Tibial artery (tissue), 4 donors: ENCODE measurements at regions not wholly inside any gene's neighbourhood (a gene's known extent, or its start where the extent isn't known, plus 50 kb on each side); places are given as distances from the start of the nearest gene placed in this dataset.

Experiments
- DNase-seq, 2 donors: peaks; one replicate each; pipeline ENCODE4 v3.0.0-alpha.2; 2019
- H3K27ac ChIP-seq, 2 donors: fragments of 200-600 bp; sonication (generic) in 1 of 2; 1 replicate in 1 of 2; 2 replicates in 1 of 2; pipeline ENCODE4 v1.5.1; 2018 to 2019; ENCODE audit warnings: mild to moderate bottlenecking in 1 of 2
- H3K27me3 ChIP-seq, 2 donors: fragments of 200-600 bp; sonication (generic) in 1 of 2; one replicate each; pipeline versions ENCODE4 v1.5.1 to v1.6.0; 2016 to 2019
- H3K36me3 ChIP-seq, 3 donors: fragments of 200-600 bp; sonication (generic) in 2 of 3; one replicate each; pipeline ENCODE4 v1.5.1; 2016 to 2019; ENCODE audit warnings: mild to moderate bottlenecking in 2 of 3
- H3K4me1 ChIP-seq, 4 donors: fragments of 200-600 bp; sonication (generic) in 2 of 4; 1 replicate in 3 of 4; 2 replicates in 1 of 4; pipeline ENCODE4 v1.5.1; 2016 to 2019
- H3K4me3 ChIP-seq, 2 donors: fragments of 200-600 bp; sonication (generic) in 1 of 2; 1 replicate in 1 of 2; 2 replicates in 1 of 2; pipeline ENCODE4 v1.5.1; 2018 to 2019; ENCODE audit warnings: mild to moderate bottlenecking in 2 of 2
- H3K9me3 ChIP-seq, 3 donors: fragments of 200-600 bp; sonication (generic) in 1 of 3; one replicate each; pipeline ENCODE4 v1.5.1; 2016 to 2019
- intact Hi-C: fragments of 100-400 bp; cut with DNase I; formaldehyde crosslinking; loops from one replicate; pipeline ENCODE4 v1.15.0; 2023; ENCODE audit warnings: low total_unique reads
- TF ChIP-seq, protein P1 (sequence below), 2 experiments: fragments of 200-600 bp in 1 of 2; fragments of 450-650 bp in 1 of 2; IDR thresholded peaks; one replicate each; pipeline ENCODE4 v1.5.1; 2017 to 2019; ENCODE audit warnings: antibody characterized with exemption in 2 of 2, mild to moderate bottlenecking in 1 of 2, moderate library complexity in 1 of 2

DNA sequence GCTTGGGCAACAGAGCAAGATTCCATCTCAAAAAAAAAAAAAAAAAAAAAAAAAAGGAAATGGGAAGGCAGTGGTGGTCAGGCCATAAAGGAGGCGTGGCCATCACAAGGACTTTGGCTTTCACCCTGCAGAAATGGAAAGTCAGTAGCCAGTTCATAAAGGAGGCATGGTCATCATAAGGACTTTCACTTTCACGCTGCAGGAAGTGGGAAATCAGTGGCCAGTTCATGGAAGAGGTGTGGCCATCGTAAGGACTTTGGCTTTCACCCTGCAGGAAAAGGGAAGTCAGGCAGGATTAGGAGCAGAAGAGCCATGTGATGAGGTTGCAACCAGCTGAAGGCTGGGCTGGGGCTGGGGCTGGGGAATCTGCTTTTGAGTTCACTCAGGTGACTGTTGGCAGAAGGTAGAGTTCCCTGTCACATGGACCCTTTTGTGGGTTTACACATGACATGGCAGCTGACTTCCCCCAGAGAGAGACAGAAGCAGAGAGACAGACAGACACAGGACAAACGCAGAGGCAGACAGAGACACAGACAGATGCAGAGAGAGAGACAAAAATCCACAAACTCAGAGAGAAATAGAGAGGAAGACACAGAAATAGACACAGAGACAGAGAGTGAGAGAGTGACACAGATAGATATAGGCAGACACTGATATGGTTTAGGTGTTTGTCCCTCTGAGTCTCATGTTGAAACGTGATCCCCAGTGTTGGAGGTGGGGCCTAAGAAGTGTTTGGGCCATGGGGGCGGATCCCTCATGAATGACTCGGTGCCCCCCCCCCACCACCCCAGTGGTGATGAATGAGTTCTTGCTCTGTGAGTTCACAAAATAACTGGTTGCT is 263.9 kb upstream of the KAZN start:
- no peak for DNase-seq
- Histone ChIP-seq H3K27ac (no peak overlapping the region), H3K9me3 (no peaks in the 10 kb centered on the region), H3K27me3 (no peaks in the 10 kb centered on the region), H3K36me3 (no peaks in the 10 kb centered on the region), H3K4me1 (no peaks in the 10 kb centered on the region), H3K4me3 (no peak overlapping the region)
- intact Hi-C loops: no loop called here
- TF ChIP-seq, protein P1, sequence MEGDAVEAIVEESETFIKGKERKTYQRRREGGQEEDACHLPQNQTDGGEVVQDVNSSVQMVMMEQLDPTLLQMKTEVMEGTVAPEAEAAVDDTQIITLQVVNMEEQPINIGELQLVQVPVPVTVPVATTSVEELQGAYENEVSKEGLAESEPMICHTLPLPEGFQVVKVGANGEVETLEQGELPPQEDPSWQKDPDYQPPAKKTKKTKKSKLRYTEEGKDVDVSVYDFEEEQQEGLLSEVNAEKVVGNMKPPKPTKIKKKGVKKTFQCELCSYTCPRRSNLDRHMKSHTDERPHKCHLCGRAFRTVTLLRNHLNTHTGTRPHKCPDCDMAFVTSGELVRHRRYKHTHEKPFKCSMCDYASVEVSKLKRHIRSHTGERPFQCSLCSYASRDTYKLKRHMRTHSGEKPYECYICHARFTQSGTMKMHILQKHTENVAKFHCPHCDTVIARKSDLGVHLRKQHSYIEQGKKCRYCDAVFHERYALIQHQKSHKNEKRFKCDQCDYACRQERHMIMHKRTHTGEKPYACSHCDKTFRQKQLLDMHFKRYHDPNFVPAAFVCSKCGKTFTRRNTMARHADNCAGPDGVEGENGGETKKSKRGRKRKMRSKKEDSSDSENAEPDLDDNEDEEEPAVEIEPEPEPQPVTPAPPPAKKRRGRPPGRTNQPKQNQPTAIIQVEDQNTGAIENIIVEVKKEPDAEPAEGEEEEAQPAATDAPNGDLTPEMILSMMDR (IDR thresholded peaks at IDR 0.05): no peak

DNA sequence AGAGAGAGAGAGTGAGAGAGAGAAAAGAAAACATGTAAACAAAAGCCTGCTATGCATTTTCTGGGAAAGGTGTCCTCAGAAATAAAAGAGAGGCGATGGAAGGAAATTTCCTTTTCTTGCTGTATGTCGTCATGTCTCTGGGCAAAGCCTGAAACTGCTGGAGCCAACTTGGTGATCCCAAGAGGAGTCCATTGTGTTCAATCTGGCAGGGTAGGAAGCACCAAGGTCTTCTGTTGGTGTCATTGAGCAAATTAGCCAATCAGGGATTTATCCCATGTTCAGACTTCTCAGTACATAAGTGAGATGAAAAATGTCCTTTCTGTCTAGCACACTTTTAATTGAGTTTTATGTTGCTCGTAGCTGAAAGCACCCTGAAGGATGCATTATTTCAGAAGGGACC is 260.0 kb upstream of the KAZN start:
- H3K9me3 ChIP-seq: no peaks in the 10 kb centered on the region
- DNase-seq: no peak
- intact Hi-C loops: no loop called here
- H3K27ac ChIP-seq: no peak overlapping the region
- H3K27me3 ChIP-seq: no peaks in the 10 kb centered on the region
- H3K4me1 ChIP-seq: no peaks in the 10 kb centered on the region
- no peaks in the 10 kb centered on the region for H3K36me3 ChIP-seq
- TF ChIP-seq, protein P1 (IDR thresholded peaks at IDR 0.05): no peak
- no peak overlapping the region for H3K4me3 ChIP-seq

- Histone ChIP-seq H3K27ac (no peak overlapping the region), H3K4me3 (no peak overlapping the region), H3K36me3 (no peaks in the 10 kb centered on the region), H3K27me3 (no peaks in the 10 kb centered on the region), H3K4me1 (no peaks in the 10 kb centered on the region), H3K9me3 (no peaks in the 10 kb centered on the region)
- TF ChIP-seq, protein P1 (IDR thresholded peaks at IDR 0.05): no peak
- intact Hi-C loops: no loop called here
- DNase-seq: no peak
Observed at GRCh38 chr1:14339288-14339687, 259.2 kb upstream of the KAZN start.

DNA sequence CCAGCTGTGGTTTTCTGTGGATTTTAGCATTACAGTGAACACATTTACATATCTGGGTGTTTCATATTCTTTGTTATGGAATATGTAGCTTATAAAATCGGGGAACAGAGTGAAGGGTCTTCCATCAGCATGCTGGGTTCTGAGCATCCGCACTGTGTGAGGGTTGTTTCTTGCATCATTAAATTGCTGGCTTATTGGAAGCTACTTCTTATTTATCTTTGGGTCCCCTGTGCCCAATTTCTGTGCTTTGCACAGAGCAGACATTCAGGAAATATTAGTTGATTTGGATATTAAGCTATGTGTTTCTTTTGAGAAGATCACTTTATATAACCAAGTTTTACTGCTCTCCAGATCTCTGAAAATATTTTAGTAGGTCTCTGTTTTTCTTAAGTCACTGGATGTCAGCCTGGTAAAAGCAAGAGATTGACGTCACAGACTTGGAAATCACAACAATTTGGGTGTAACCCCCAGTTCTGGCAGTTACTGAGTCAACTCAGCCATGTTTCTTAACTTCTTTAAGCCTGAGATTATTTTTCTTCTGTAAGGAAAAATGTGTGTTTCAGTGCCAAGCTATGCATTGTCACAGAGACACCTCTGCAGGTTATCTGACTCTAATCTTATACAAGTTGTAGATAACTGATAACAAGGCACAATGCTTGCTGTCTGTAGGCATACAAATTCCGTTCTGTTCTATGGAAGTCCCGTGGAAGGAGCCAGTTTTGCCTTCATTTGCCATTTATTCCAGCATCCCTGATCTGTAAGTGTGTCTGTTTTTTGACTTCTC is 258.3 kb upstream of the KAZN start:
- Histone ChIP-seq H3K4me3 (no peak overlapping the region), H3K4me1 (no peaks in the 10 kb centered on the region), H3K27me3 (no peaks in the 10 kb centered on the region), H3K36me3 (no peaks in the 10 kb centered on the region), H3K27ac (no peak overlapping the region), H3K9me3 (no peaks in the 10 kb centered on the region)
- TF ChIP-seq, protein P1 (IDR thresholded peaks at IDR 0.05): no peak
- no peak for DNase-seq
- intact Hi-C loops: no loop called here

DNA sequence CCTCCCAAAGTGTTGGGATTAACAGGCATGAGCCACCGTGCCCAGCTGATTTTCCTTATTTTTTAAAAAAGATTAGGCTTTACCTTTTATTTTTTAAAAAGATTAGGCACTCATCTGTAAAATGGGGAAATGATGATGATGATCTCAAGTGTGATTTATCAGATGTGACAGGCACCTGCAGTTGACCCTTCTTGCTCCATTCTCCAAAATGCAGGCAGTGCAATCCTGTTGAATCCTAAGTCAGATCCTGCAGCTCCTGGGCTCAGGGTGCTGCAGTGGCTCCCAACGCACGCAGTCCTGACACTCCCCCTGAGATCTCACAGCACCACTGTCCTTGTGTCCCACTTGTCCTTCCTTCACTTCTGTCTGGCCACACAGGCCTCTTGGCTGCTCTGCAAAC is 257.3 kb upstream of the KAZN start:
- Histone ChIP-seq H3K27me3 (no peaks in the 10 kb centered on the region), H3K9me3 (no peaks in the 10 kb centered on the region), H3K4me3 (no peak overlapping the region), H3K27ac (no peak overlapping the region), H3K4me1 (no peaks in the 10 kb centered on the region), H3K36me3 (no peaks in the 10 kb centered on the region)
- TF ChIP-seq, protein P1 (IDR thresholded peaks at IDR 0.05): no peak
- no peak for DNase-seq
- intact Hi-C loops: no loop called here
